Right lobe of liver (tissue), 6 donors: ENCODE measurements at regions not wholly inside any gene's neighbourhood (a gene's known extent, or its start where the extent isn't known, plus 50 kb on each side); places are given as distances from the start of the nearest gene placed in this dataset.

Experiments used
- ATAC-seq, 4 donors: fragments of 200-7000 bp; cut with Tn5 transposase; one replicate each; pipeline ENCODE4 v1.9.1; 2020; ENCODE audit warnings: mild to moderate bottlenecking in 4 of 4, moderate library complexity in 4 of 4
- DNase-seq, 3 donors: peaks; one replicate each; pipeline ENCODE4 v3.0.0-alpha.2; 2020
- H3K27ac ChIP-seq, 3 donors: fragments of 200-600 bp; one replicate each; pipeline ENCODE4 v1.8.0; 2022
- H3K27me3 ChIP-seq, 2 donors: fragments of 200-600 bp; one replicate each; pipeline ENCODE4 v1.8.0; 2022
- H3K36me3 ChIP-seq, 4 donors: fragments of 200-600 bp; sonication (generic) in 1 of 4; one replicate each; pipeline versions ENCODE4 v1.5.1 to v1.8.0; 2017 to 2022; ENCODE audit warnings: control low read depth in 1 of 4
- H3K4me1 ChIP-seq, 4 donors: fragments of 200-600 bp; sonication (generic) in 1 of 4; one replicate each; pipeline versions ENCODE4 v1.5.1 to v1.8.0; 2017 to 2022; ENCODE audit warnings: control low read depth in 1 of 4
- H3K4me3 ChIP-seq, 3 donors: fragments of 200-600 bp; one replicate each; pipeline ENCODE4 v1.8.0; 2022
- H3K9me3 ChIP-seq, 4 donors: fragments of 200-600 bp; sonication (generic) in 1 of 4; one replicate each; pipeline versions ENCODE4 v1.5.1 to v1.8.0; 2017 to 2022; ENCODE audit warnings: control low read depth in 1 of 4
- CTCF ChIP-seq, 4 donors: fragments of 200-600 bp in 3 of 4; fragments of 450-650 bp in 1 of 4; IDR thresholded peaks; one replicate each; pipeline versions ENCODE4 v1.5.1 to v1.8.0; 2016 to 2022; ENCODE audit warnings: antibody characterized with exemption in 4 of 4, mild to moderate bottlenecking in 2 of 4
- POLR2A ChIP-seq: fragments of 450-650 bp; IDR thresholded peaks from one replicate; pipeline ENCODE4 v1.6.1; 2017; ENCODE audit warnings: antibody characterized with exemption, mild to moderate bottlenecking
- WGBS: methylation state at CpG from one replicate; pipeline ENCODE4 v1.1.6; 2018; ENCODE audit warnings: low coverage, low lambda C conversion rate; ENCODE audit not compliant: insufficient coverage; ENCODE audit errors: missing lambda C conversion rate; 5-methylcytosine and 5-hydroxymethylcytosine counted together
- intact Hi-C, 2 donors: fragments of 100-400 bp; cut with DNase I; formaldehyde crosslinking; loops; one replicate each; pipeline versions ENCODE4 v1.11.2 to v1.14.1; 2022
- donor health status: DM: no; HTN: yes; CAD: no.
- donor health status: DM: no; HTN: no; CAD: no.
- donor health status: DM: no; HTN: no; CAD: no.
- donor health status: DM: no; HTN: yes; CAD: no.
- donor health status: DM: no; HTN: yes; CAD: no.

DNA sequence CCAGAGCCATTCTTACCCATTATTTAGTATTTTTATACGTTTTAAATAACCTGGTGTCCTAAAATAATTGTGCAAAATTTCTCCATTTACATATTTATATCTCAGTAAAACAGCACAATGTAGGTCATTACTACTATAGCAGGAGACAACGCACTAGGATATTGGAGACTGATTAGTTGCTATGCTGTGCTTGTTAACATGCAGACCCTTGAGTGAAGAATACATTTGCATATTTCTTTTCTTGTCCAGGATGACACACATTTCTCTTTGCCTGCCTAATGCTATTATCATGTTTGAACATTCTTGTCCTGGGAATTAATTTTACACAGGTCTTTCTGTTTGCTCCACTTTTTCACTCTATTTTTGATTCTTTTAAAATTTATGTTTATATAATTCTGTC lies 823.8 kb upstream of the ATXN8OS start:
- Histone ChIP-seq H3K27ac (no peak overlapping the region), H3K36me3 (no peaks in the 10 kb centered on the region), H3K4me1 (no peaks in the 10 kb centered on the region), H3K4me3 (no peak overlapping the region), H3K27me3 (no peaks in the 10 kb centered on the region), H3K9me3 (no peaks in the 10 kb centered on the region)
- ATAC-seq (no peak), DNase-seq (no peak)
- intact Hi-C loops, result no loop called here
- TF ChIP-seq CTCF (IDR thresholded peaks at IDR 0.05) (no peak), POLR2A (no peak)
- 37% methylated on average over 2 of the region's 2 CpGs for WGBS

DNA sequence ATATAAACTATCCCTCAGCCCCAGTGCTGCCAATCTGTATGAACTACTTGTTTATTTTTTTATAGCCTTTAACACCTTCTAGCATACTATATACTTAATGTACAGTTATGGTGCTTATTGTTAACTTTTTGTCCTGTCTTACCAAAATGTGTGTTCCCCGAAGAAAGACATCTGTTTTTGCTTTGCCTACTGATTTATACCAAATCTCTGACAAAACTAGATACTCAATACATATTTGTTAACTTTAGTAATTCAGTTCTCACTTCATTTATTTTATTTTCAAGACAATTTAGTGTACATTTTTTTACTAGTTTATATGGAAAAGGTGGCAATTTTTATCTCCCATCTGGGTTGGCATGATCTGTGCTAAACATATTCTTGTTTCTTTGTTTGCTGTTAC lies 824.3 kb upstream of the ATXN8OS start:
- DNase-seq (no peak), ATAC-seq (no peak)
- WGBS, result 38% methylated on average over 1 of the region's 1 CpG
- no peak overlapping the region for H3K4me3 ChIP-seq
- no peaks in the 10 kb centered on the region for H3K36me3 ChIP-seq
- no peaks in the 10 kb centered on the region for H3K9me3 ChIP-seq
- H3K27ac ChIP-seq, result no peak overlapping the region
- H3K4me1 ChIP-seq, result no peaks in the 10 kb centered on the region
- no peaks in the 10 kb centered on the region for H3K27me3 ChIP-seq
- no peak for TF ChIP-seq CTCF (IDR thresholded peaks at IDR 0.05)
- TF ChIP-seq POLR2A, result no peak
- intact Hi-C loops, result no loop called here

DNA sequence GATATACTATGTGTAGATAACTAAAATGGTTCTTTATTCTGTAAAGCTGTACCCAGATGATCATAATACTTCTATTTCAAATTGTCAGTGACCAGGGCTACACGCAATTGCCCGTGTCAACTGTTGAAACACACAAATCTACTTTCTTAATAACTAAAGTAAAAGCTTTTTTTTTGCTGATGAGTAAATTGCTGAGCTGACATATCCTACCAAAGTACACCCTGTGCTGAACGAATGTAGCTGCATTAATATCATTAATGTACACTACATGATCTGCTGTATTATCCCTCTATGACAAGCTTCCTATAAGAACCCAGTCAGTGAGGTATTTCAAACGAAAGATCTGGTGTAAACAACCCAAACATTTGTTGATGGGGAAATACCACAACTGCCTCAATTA lies 827.2 kb upstream of the ATXN8OS start:
- no peak overlapping the region for H3K27ac ChIP-seq
- H3K9me3 ChIP-seq, result no peaks in the 10 kb centered on the region
- H3K4me1 ChIP-seq, result no peaks in the 10 kb centered on the region
- TF ChIP-seq CTCF (IDR thresholded peaks at IDR 0.05) (no peak), POLR2A (no peak)
- intact Hi-C loops, result no loop called here
- DNase-seq (no peak), ATAC-seq (no peak)
- H3K27me3 ChIP-seq, result no peaks in the 10 kb centered on the region
- WGBS, result 45% methylated on average over 4 of the region's 4 CpGs
- no peak overlapping the region for H3K4me3 ChIP-seq
- H3K36me3 ChIP-seq, result no peaks in the 10 kb centered on the region

DNA sequence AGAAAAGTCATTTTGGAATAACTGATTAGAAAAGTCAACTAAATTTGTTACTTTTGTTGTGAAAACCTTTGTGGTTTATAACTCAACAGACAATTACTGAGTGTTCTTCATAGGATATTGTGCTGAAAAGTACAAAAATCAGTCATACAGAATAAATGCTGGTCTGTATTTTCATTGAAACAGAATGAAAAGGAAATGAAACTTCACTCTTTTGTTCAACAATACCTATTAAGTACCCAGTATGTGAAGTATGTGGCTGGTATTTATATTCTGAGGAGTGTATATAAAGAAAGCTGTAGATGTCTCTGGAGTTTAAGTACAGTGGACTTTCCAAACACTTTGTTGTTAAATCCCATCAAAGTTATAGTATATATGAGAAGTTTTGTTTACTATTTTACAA lies 828.4 kb upstream of the ATXN8OS start:
- H3K27me3 ChIP-seq, result no peaks in the 10 kb centered on the region
- intact Hi-C loops, result no loop called here
- H3K9me3 ChIP-seq, result no peaks in the 10 kb centered on the region
- no peaks in the 10 kb centered on the region for H3K36me3 ChIP-seq
- no peak overlapping the region for H3K4me3 ChIP-seq
- DNase-seq, result no peak
- ATAC-seq, result no peak
- H3K27ac ChIP-seq, result no peak overlapping the region
- H3K4me1 ChIP-seq, result no peaks in the 10 kb centered on the region
- TF ChIP-seq CTCF (IDR thresholded peaks at IDR 0.05), result no peak
- TF ChIP-seq POLR2A, result no peak

DNA sequence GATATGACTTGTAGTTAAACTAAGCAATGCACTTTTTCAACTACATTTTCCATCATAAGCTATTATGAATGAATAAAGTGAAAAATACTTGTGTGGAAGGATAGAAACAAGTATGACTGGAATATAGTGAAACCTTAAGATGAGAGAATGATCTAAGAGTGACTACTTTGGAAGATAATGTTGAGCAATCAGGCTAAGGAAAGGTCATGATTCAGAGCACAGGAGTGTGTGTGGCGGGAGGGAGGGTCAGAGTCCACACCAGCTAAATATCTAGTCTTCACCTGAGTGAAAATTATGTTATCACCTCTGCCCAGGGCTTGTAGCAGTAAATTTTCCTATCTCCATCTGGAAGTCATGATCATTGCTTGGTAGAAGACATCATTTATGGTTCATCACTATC lies 833.4 kb upstream of the ATXN8OS start:
- Histone ChIP-seq H3K27ac (no peak overlapping the region), H3K36me3 (no peaks in the 10 kb centered on the region), H3K9me3 (no peaks in the 10 kb centered on the region), H3K4me3 (no peak overlapping the region), H3K27me3 (no peaks in the 10 kb centered on the region), H3K4me1 (no peaks in the 10 kb centered on the region)
- intact Hi-C loops, result no loop called here
- 8% methylated on average over 1 of the region's 1 CpG for WGBS
- TF ChIP-seq CTCF (IDR thresholded peaks at IDR 0.05) (no peak), POLR2A (no peak)
- DNase-seq, result no peak
- no peak for ATAC-seq
